ENCODE measurements at regions not wholly inside any gene's neighbourhood (a gene's known extent, or its start where the extent isn't known, plus 50 kb on each side); places are given as distances from the start of the nearest gene placed in this dataset.

DNA sequence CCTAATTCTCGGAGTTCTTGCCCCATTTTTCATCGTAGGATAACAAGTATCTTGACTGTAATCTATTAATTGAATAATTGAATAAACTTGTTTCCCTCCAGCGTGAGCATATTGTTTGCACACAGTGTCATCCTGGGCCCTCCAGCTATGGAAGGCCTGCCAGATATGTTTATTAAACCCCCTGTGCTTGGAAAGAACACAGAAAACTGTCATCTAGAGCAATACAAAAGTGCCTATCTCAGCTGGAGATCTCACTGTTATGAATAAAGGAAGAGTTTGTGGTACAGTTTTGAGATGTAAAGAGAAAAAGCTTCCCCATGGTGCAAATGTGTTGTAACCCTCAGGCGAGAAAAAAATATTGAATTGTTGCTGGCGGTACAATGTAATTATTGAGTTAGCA is 405.9 kb downstream of the SOX2 start:
- intact Hi-C loops (cut with DNase I; ENCODE audit: low total_unique reads): no loop called here

GRCh38 chr3:182118066-182118465 is 406.3 kb downstream of the SOX2 start:
- Histone ChIP-seq H3K27me3 (no peaks in the 10 kb centered on the region), H3K4me3 (no peak overlapping the region), H3K4me1 (no peaks in the 10 kb centered on the region), H3K27ac (no peak overlapping the region), H3K9me3 (no peaks in the 10 kb centered on the region), H3K36me3 (no peaks in the 10 kb centered on the region)
- intact Hi-C loops (cut with DNase I; ENCODE audit: low total_unique reads): no loop called here
- DNase-seq: no peak
- TF ChIP-seq CTCF (IDR thresholded peaks at IDR 0.05) (no peak), POLR2A (IDR thresholded peaks at IDR 0.05) (no peak)

More for the DNA sequence above, 405.9 kb downstream of the SOX2 start:
- H3K36me3 ChIP-seq: no peaks in the 10 kb centered on the region
- H3K4me1 ChIP-seq: no peaks in the 10 kb centered on the region
- DNase-seq: no peak
- H3K9me3 ChIP-seq: no peaks in the 10 kb centered on the region
- H3K4me3 ChIP-seq: no peak overlapping the region
- no peaks in the 10 kb centered on the region for H3K27me3 ChIP-seq
- no peak overlapping the region for H3K27ac ChIP-seq
- TF ChIP-seq POLR2A (IDR thresholded peaks at IDR 0.05) (no peak), CTCF (IDR thresholded peaks at IDR 0.05) (no peak)

- intact Hi-C loops (cut with DNase I; ENCODE audit: low total_unique reads): no loop called here
Measured at GRCh38 chr3:182121401-182121800, 409.7 kb downstream of the SOX2 start.

GRCh38 chr3:182122779-182123178 is 411.1 kb downstream of the SOX2 start:
- no peak for TF ChIP-seq POLR2A (IDR thresholded peaks at IDR 0.05)
- no peak for TF ChIP-seq CTCF (IDR thresholded peaks at IDR 0.05)

More at GRCh38 chr3:182121401-182121800, 409.7 kb downstream of the SOX2 start:
- no peak for DNase-seq
- H3K36me3 ChIP-seq: no peaks in the 10 kb centered on the region
- H3K27me3 ChIP-seq: no peaks in the 10 kb centered on the region
- H3K9me3 ChIP-seq: no peaks in the 10 kb centered on the region
- H3K4me1 ChIP-seq: no peaks in the 10 kb centered on the region
- no peak overlapping the region for H3K4me3 ChIP-seq
- no peak overlapping the region for H3K27ac ChIP-seq
- TF ChIP-seq CTCF (IDR thresholded peaks at IDR 0.05) (no peak), POLR2A (IDR thresholded peaks at IDR 0.05) (no peak)

GRCh38 chr3:182124187-182124586 is 412.5 kb downstream of the SOX2 start:
- H3K9me3 ChIP-seq: no peaks in the 10 kb centered on the region
- no peaks in the 10 kb centered on the region for H3K27me3 ChIP-seq
- TF ChIP-seq POLR2A (IDR thresholded peaks at IDR 0.05) (no peak), CTCF (IDR thresholded peaks at IDR 0.05) (no peak)
- H3K36me3 ChIP-seq: no peaks in the 10 kb centered on the region
- no peak for DNase-seq
- intact Hi-C loops (cut with DNase I; ENCODE audit: low total_unique reads): no loop called here
- no peak overlapping the region for H3K27ac ChIP-seq
- H3K4me3 ChIP-seq: no peak overlapping the region
- H3K4me1 ChIP-seq: no peaks in the 10 kb centered on the region

More at GRCh38 chr3:182122779-182123178, 411.1 kb downstream of the SOX2 start:
- Histone ChIP-seq H3K4me1 (no peaks in the 10 kb centered on the region), H3K27me3 (no peaks in the 10 kb centered on the region), H3K4me3 (no peak overlapping the region), H3K27ac (no peak overlapping the region), H3K9me3 (no peaks in the 10 kb centered on the region), H3K36me3 (no peaks in the 10 kb centered on the region)
- intact Hi-C loops (cut with DNase I; ENCODE audit: low total_unique reads): no loop called here
- no peak for DNase-seq

Data from uterus (tissue), 3 donors.